ENCODE measurements at regions not wholly inside any gene's neighbourhood (a gene's known extent, or its start where the extent isn't known, plus 50 kb on each side); places are given as distances from the start of the nearest gene placed in this dataset.

DNA sequence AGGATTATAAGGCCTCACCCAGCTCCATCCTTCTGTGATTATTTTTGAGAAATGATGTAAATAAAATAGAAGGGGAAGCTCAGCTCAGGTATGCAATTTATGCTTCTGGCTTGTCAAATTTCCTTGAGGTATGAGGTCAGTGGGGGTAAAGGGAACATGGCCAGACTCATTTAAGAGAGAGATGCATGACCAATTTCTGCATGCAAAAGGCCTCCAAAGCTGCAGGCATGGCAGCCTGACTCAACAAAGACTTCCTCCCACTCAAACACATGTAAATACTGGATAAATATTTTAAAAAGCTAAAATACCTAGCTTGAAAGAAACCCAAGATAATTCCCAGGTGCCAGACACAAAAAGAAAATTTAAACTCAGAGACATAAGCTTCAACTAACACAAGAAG is 101.4 kb upstream of the SLC1A3 start:
- no peak for TF ChIP-seq EP300 (IDR thresholded peaks at IDR 0.05)
- TF ChIP-seq, protein P1, sequence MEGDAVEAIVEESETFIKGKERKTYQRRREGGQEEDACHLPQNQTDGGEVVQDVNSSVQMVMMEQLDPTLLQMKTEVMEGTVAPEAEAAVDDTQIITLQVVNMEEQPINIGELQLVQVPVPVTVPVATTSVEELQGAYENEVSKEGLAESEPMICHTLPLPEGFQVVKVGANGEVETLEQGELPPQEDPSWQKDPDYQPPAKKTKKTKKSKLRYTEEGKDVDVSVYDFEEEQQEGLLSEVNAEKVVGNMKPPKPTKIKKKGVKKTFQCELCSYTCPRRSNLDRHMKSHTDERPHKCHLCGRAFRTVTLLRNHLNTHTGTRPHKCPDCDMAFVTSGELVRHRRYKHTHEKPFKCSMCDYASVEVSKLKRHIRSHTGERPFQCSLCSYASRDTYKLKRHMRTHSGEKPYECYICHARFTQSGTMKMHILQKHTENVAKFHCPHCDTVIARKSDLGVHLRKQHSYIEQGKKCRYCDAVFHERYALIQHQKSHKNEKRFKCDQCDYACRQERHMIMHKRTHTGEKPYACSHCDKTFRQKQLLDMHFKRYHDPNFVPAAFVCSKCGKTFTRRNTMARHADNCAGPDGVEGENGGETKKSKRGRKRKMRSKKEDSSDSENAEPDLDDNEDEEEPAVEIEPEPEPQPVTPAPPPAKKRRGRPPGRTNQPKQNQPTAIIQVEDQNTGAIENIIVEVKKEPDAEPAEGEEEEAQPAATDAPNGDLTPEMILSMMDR (IDR thresholded peaks at IDR 0.05) = no peak
- TF ChIP-seq POLR2A (IDR thresholded peaks at IDR 0.05) = no peak

Measured in suprapubic skin (tissue), 3 donors.